ENCODE measurements at regions not wholly inside any gene's neighbourhood (a gene's known extent, or its start where the extent isn't known, plus 50 kb on each side); places are given as distances from the start of the nearest gene placed in this dataset.

DNA sequence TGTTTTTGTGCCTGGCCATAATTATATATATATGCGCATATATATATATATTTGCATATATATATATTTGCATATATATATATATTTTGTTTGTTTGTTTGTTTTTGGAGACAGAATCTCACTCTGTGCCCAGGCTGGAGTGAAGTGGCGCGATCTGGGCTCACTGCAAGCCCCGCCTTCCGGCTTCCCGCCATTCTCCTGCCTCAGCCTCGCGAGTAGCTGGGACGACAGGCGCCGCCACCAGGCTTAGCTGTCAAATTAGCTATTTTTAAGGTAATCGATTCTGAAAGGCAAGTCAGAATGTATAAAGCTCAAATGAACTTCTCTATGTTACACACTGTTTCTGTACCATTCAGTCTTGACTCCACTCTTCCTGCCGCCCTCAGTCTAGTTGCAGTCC lies 273.3 kb downstream of the TRIML1 start:
- Histone ChIP-seq H3K27ac (ENCODE audit: low read depth, low read length) (no peak overlapping the region), H3K9ac (ENCODE audit: low read length) (no peak overlapping the region), H3K27me3 (ENCODE audit: control insufficient read depth in 1 of 2, insufficient read depth in 2 of 2, low read length in 2 of 2) (no peaks in the 10 kb centered on the region), H3K4me1 (ENCODE audit: insufficient read depth, low read length) (no peaks in the 10 kb centered on the region), H3K4me3 (ENCODE audit: low read depth in 1 of 2, low read length in 2 of 2) (no peak overlapping the region), H3K9me3 (ENCODE audit: low read length) (no peaks in the 10 kb centered on the region), H3K36me3 (ENCODE audit: insufficient read depth, low read length) (no peaks in the 10 kb centered on the region)

DNA sequence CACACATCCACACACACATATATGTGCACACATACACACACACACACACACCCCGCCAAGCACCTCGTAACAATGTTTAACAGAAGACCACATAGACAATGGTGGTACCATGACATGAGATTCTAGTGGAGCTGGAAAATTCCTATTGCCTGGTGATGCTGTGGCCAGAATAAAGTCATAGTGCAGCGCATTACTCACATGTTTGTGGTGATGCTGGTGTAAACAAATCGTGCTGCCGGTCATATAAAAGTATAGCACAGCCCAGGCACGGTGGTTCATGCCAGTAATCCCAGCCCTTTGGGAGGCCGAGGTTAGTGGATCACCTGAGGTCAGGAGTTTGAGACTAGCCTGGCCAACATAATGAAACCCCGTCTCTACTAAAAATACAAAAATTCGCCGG lies 275.2 kb downstream of the TRIML1 start:
- Histone ChIP-seq H3K4me3 (ENCODE audit: low read depth in 1 of 2, low read length in 2 of 2) (no peak overlapping the region), H3K4me1 (ENCODE audit: insufficient read depth, low read length) (no peaks in the 10 kb centered on the region), H3K9ac (ENCODE audit: low read length) (no peak overlapping the region), H3K27me3 (ENCODE audit: control insufficient read depth in 1 of 2, insufficient read depth in 2 of 2, low read length in 2 of 2) (no peaks in the 10 kb centered on the region), H3K36me3 (ENCODE audit: insufficient read depth, low read length) (no peaks in the 10 kb centered on the region), H3K9me3 (ENCODE audit: low read length) (no peaks in the 10 kb centered on the region), H3K27ac (ENCODE audit: low read depth, low read length) (no peak overlapping the region)

DNA sequence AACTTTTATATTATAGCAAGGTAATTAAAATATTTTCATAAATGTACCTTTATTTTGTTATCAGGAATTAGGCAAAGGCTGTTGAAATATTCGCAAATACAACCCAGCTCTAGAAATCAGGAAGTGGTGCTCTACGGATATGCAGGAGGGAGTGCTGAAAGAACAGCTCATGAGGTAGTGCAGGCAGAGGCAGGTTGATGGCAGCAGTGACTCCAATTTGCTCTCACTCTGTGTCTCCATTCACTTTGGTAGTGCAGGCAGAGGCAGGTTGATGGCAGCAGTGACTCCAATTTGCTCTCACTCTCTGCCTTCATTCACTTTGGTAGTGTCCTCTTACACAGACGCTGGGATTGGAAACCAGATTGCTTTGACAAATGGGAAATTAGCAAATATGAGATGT lies 277.9 kb downstream of the TRIML1 start:
- H3K36me3 ChIP-seq (ENCODE audit: insufficient read depth, low read length), result no peaks in the 10 kb centered on the region
- no peaks in the 10 kb centered on the region for H3K9me3 ChIP-seq (ENCODE audit: low read length)
- no peak overlapping the region for H3K4me3 ChIP-seq (ENCODE audit: low read depth in 1 of 2, low read length in 2 of 2)
- no peak overlapping the region for H3K9ac ChIP-seq (ENCODE audit: low read length)
- H3K4me1 ChIP-seq (ENCODE audit: insufficient read depth, low read length), result no peaks in the 10 kb centered on the region
- no peaks in the 10 kb centered on the region for H3K27me3 ChIP-seq (ENCODE audit: control insufficient read depth in 1 of 2, insufficient read depth in 2 of 2, low read length in 2 of 2)
- no peak overlapping the region for H3K27ac ChIP-seq (ENCODE audit: low read depth, low read length)

DNA sequence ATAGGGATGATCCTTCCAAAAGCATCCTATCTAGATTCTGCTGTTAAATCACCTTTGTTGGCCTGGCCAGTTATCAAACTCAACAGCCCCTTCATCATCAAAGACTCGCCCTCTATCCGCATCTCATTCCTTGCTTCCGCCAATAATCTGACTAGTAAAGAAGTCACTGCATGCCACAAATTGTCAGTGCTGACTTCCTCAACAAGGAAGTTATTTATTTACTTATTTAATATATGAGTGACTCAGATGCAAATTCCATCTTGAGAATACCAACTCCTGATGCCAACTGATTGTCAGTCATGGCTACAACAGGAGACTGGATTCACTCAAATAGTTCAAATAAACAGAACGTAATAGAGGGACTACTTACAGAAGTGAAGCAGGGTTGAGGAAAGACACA lies 283.8 kb downstream of the TRIML1 start:
- H3K36me3 ChIP-seq (ENCODE audit: insufficient read depth, low read length), result no peaks in the 10 kb centered on the region
- H3K9me3 ChIP-seq (ENCODE audit: low read length), result no peaks in the 10 kb centered on the region
- no peaks in the 10 kb centered on the region for H3K27me3 ChIP-seq (ENCODE audit: control insufficient read depth in 1 of 2, insufficient read depth in 2 of 2, low read length in 2 of 2)
- H3K4me3 ChIP-seq (ENCODE audit: low read depth in 1 of 2, low read length in 2 of 2), result no peak overlapping the region
- H3K4me1 ChIP-seq (ENCODE audit: insufficient read depth, low read length), result no peaks in the 10 kb centered on the region
- no peak overlapping the region for H3K27ac ChIP-seq (ENCODE audit: low read depth, low read length)
- H3K9ac ChIP-seq (ENCODE audit: low read length), result no peak overlapping the region

DNA sequence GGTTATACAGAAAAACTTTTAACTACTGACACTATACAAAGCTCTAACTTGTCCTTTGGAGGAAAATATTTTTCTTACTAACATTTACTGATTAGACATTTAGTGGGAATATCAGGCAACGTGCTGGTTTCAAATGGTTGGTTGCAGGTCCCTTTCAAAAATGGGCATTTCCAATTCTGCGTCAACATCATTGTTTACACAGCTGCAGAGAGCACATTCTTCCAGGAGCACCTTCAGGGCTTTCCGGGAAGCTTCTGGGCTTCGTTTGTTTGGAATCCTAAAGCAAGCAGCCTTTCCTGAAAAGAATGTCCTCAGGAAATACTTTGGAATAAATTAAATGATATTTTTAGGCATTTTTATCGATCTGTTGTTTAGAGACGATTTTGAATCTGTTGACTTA lies 289.7 kb downstream of the TRIML1 start:
- no peak overlapping the region for H3K4me3 ChIP-seq (ENCODE audit: low read depth in 1 of 2, low read length in 2 of 2)
- no peaks in the 10 kb centered on the region for H3K9me3 ChIP-seq (ENCODE audit: low read length)
- no peak overlapping the region for H3K9ac ChIP-seq (ENCODE audit: low read length)
- no peaks in the 10 kb centered on the region for H3K36me3 ChIP-seq (ENCODE audit: insufficient read depth, low read length)
- no peak overlapping the region for H3K27ac ChIP-seq (ENCODE audit: low read depth, low read length)
- no peaks in the 10 kb centered on the region for H3K27me3 ChIP-seq (ENCODE audit: control insufficient read depth in 1 of 2, insufficient read depth in 2 of 2, low read length in 2 of 2)
- H3K4me1 ChIP-seq (ENCODE audit: insufficient read depth, low read length), result no peaks in the 10 kb centered on the region

DNA sequence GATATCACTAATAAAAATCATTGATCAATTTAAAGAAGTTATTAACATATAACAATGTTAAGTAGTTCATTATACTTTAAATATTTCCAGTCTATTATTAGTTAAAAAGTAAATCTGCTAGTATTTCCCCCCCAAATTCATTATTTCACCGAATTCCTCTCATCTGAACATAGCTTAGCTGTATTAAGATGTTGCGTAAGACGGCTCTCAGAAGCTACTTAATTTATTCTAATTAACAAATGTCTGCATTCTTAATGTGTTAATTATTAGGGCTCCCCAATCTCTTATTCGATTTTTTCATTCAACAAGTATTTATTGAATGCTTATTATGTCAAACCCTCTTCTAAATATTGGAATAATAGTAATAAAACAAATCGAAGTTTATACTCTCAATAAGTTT lies 290.7 kb downstream of the TRIML1 start:
- Histone ChIP-seq H3K4me3 (ENCODE audit: low read depth in 1 of 2, low read length in 2 of 2) (no peak overlapping the region), H3K9ac (ENCODE audit: low read length) (no peak overlapping the region), H3K4me1 (ENCODE audit: insufficient read depth, low read length) (no peaks in the 10 kb centered on the region)

DNA sequence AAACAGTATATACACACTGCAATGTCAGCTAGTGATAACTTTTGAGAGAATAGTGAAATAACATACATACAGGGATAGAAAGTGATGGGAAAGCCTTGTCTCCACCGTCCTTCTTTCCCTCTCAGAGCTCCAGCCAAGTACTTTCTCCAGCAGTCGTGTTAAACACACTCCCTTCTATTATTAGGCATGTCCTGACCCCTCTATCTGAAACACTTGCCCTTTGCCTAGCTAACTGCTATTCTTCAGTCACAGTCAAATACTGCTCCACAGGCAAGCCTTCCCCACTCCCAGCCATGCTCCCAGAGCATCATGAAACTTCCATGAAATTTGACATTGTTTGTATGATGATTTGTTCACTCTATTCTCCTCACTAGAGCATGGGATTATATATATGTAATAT lies 291.1 kb downstream of the TRIML1 start:
- H3K9me3 ChIP-seq (ENCODE audit: low read length), result no peaks in the 10 kb centered on the region
- no peaks in the 10 kb centered on the region for H3K27me3 ChIP-seq (ENCODE audit: control insufficient read depth in 1 of 2, insufficient read depth in 2 of 2, low read length in 2 of 2)
- no peaks in the 10 kb centered on the region for H3K36me3 ChIP-seq (ENCODE audit: insufficient read depth, low read length)

More for the DNA sequence above, 290.7 kb downstream of the TRIML1 start:
- Histone ChIP-seq H3K27me3 (ENCODE audit: control insufficient read depth in 1 of 2, insufficient read depth in 2 of 2, low read length in 2 of 2) (no peaks in the 10 kb centered on the region), H3K27ac (ENCODE audit: low read depth, low read length) (no peak overlapping the region), H3K36me3 (ENCODE audit: insufficient read depth, low read length) (no peaks in the 10 kb centered on the region), H3K9me3 (ENCODE audit: low read length) (no peaks in the 10 kb centered on the region)

DNA sequence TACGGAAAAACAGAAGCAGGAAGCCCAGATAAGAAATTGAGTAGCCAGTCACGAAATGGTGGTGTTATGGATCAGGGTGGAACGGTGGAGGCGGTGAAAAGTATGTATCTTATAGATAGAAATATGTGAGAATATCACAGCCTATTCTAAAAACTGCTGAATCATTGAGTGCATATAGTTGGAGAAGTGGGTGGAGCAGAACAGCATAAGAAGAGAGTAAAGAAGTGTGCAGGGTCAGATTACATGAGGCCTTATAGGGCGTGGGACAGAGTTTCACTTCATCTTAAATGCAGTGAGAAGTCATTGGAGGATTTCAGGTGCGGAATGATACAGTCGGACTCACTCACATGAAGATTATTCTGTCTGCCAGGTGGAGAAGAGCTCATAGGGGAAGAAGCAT lies 293.1 kb downstream of the TRIML1 start:
- H3K4me1 ChIP-seq (ENCODE audit: insufficient read depth, low read length), result no peaks in the 10 kb centered on the region
- no peak overlapping the region for H3K4me3 ChIP-seq (ENCODE audit: low read depth in 1 of 2, low read length in 2 of 2)
- no peaks in the 10 kb centered on the region for H3K9me3 ChIP-seq (ENCODE audit: low read length)
- H3K36me3 ChIP-seq (ENCODE audit: insufficient read depth, low read length), result no peaks in the 10 kb centered on the region
- H3K27me3 ChIP-seq (ENCODE audit: control insufficient read depth in 1 of 2, insufficient read depth in 2 of 2, low read length in 2 of 2), result no peaks in the 10 kb centered on the region
- H3K27ac ChIP-seq (ENCODE audit: low read depth, low read length), result no peak overlapping the region
- no peak overlapping the region for H3K9ac ChIP-seq (ENCODE audit: low read length)

More for the DNA sequence above, 291.1 kb downstream of the TRIML1 start:
- H3K4me3 ChIP-seq (ENCODE audit: low read depth in 1 of 2, low read length in 2 of 2), result no peak overlapping the region
- H3K27ac ChIP-seq (ENCODE audit: low read depth, low read length), result no peak overlapping the region
- no peak overlapping the region for H3K9ac ChIP-seq (ENCODE audit: low read length)
- no peaks in the 10 kb centered on the region for H3K4me1 ChIP-seq (ENCODE audit: insufficient read depth, low read length)

DNA sequence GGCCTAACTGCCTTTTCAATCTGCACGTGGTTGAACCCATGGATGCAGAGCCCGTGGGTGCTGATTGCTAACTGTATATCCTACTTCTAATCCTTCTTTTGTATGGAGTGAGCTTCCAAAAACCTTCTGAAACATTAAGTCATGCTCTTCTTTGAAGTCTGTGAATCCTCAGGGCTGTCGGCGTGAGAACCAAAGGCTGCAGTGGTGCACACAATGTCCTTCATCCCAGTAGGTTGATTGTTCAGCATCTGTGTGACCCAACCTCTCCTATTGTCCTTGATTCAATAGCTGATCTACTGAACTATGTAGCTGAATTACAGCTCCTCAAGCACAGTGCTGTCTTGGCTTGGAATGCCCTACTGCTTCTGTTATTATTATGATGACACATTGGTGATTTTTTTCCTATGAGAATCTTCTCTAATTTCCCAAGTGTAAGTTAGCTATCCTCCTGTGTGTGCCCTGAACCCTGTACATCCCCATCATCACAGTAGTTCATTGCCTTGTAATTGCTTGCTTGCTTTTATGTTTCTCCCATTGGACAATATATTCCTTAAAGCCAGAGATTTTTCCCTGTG lies 294.6 kb downstream of the TRIML1 start:
- H3K27me3 ChIP-seq (ENCODE audit: control insufficient read depth in 1 of 2, insufficient read depth in 2 of 2, low read length in 2 of 2), result no peaks in the 10 kb centered on the region
- no peak overlapping the region for H3K27ac ChIP-seq (ENCODE audit: low read depth, low read length)
- no peak overlapping the region for H3K9ac ChIP-seq (ENCODE audit: low read length)
- no peaks in the 10 kb centered on the region for H3K9me3 ChIP-seq (ENCODE audit: low read length)
- H3K4me3 ChIP-seq (ENCODE audit: low read depth in 1 of 2, low read length in 2 of 2), result no peak overlapping the region
- no peaks in the 10 kb centered on the region for H3K36me3 ChIP-seq (ENCODE audit: insufficient read depth, low read length)
- no peaks in the 10 kb centered on the region for H3K4me1 ChIP-seq (ENCODE audit: insufficient read depth, low read length)

DNA sequence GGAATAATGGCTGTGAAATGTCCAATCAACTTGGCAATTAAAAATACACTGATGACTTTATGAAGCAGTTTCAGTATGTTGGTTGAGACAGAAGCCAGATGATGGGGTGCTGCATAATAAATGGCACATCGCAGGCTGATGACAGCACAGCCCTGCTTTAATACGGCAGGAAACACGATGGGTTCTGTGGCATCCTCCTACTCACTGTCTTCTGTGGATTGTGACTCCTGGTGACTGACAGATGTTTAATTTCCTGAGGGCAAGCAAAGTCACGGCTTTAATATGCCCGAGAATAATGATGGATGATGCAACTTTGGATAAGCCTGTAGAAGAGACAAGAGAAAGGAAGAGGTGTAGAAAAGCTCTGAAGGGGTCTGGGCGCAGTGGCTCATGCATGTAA lies 295.4 kb downstream of the TRIML1 start:
- Histone ChIP-seq H3K9ac (ENCODE audit: low read length) (no peak overlapping the region), H3K27me3 (ENCODE audit: control insufficient read depth in 1 of 2, insufficient read depth in 2 of 2, low read length in 2 of 2) (no peaks in the 10 kb centered on the region), H3K4me1 (ENCODE audit: insufficient read depth, low read length) (no peaks in the 10 kb centered on the region), H3K27ac (ENCODE audit: low read depth, low read length) (no peak overlapping the region), H3K36me3 (ENCODE audit: insufficient read depth, low read length) (no peaks in the 10 kb centered on the region), H3K9me3 (ENCODE audit: low read length) (no peaks in the 10 kb centered on the region), H3K4me3 (ENCODE audit: low read depth in 1 of 2, low read length in 2 of 2) (no peak overlapping the region)

DNA sequence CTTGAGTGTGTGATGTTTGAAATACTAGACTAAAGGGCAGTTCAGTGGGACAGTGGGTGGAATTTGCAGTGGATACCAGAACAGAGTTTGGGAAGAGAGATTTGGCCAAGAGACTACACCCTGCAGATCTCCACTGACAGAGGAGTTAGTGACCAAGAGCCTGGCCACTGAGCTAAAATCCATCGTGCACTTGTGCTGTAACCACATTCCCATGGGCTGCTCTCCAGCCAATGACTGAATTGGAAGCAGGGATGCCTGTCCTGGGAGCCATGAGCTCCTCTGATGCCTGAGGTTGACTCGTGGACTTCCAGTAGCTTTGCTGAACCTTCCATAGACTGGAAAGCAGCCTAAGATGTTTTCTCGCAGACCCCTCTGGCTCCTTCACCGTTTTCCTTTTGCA lies 296.1 kb downstream of the TRIML1 start:
- H3K4me3 ChIP-seq (ENCODE audit: low read depth in 1 of 2, low read length in 2 of 2), result no peak overlapping the region
- no peaks in the 10 kb centered on the region for H3K27me3 ChIP-seq (ENCODE audit: control insufficient read depth in 1 of 2, insufficient read depth in 2 of 2, low read length in 2 of 2)
- H3K27ac ChIP-seq (ENCODE audit: low read depth, low read length), result no peak overlapping the region
- no peaks in the 10 kb centered on the region for H3K9me3 ChIP-seq (ENCODE audit: low read length)
- H3K4me1 ChIP-seq (ENCODE audit: insufficient read depth, low read length), result peaks cover 5% of the 10 kb centered on the region
- no peak overlapping the region for H3K9ac ChIP-seq (ENCODE audit: low read length)
- H3K36me3 ChIP-seq (ENCODE audit: insufficient read depth, low read length), result no peaks in the 10 kb centered on the region

DNA sequence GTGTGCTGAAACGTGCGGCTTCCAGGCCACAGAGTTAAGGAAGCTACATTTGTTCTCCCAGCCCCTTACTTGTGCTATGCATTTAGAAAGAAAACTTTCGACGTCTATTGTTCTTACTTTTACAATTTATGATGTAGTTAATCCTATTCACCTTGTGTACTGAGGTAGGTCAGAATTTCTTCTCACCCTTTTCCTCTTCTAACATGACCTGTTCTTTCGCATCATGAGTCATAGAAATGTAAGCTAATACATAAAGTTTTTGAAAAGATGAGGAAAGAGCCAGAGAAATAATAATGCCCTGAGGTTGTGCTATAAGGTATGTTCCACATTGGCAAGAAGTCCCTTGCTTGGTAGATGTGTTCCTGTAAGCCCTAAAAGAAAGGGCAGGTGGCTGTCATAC lies 298.3 kb downstream of the TRIML1 start:
- Histone ChIP-seq H3K4me3 (ENCODE audit: low read depth in 1 of 2, low read length in 2 of 2) (no peak overlapping the region), H3K9me3 (ENCODE audit: low read length) (no peaks in the 10 kb centered on the region), H3K27me3 (ENCODE audit: control insufficient read depth in 1 of 2, insufficient read depth in 2 of 2, low read length in 2 of 2) (no peaks in the 10 kb centered on the region), H3K4me1 (ENCODE audit: insufficient read depth, low read length) (peaks cover 5% of the 10 kb centered on the region), H3K36me3 (ENCODE audit: insufficient read depth, low read length) (no peaks in the 10 kb centered on the region), H3K27ac (ENCODE audit: low read depth, low read length) (no peak overlapping the region), H3K9ac (ENCODE audit: low read length) (no peak overlapping the region)

All from muscle layer of colon (tissue), 2 donors.